Jurkat, Clone E6-1 (cell line): ENCODE measurements at regions not wholly inside any gene's neighbourhood (a gene's known extent, or its start where the extent isn't known, plus 50 kb on each side); places are given as distances from the start of the nearest gene placed in this dataset.
"Not testable (repeated sequence)": the region's sequence is repeated elsewhere in the genome, so short reads cannot be mapped to it uniquely, and the experiment has no call there.

Source experiments
- DNase-seq: peaks from one replicate; pipeline ENCODE4 v3.0.0-alpha.2; 2011; ENCODE audit warnings: low read depth, low spot score
- H3K4me3 ChIP-seq: 2 replicates; pipeline ENCODE4 v1.5.1; 2011; ENCODE audit warnings: mild to moderate bottlenecking, low read length, control low read depth, moderate library complexity

GRCh38 chr5:50343715-50344114, 97.4 kb downstream of the EMB start:
- H3K4me3 ChIP-seq = no peak overlapping the region
- DNase-seq = no peak

GRCh38 chr5:50340757-50341156, 100.3 kb downstream of the EMB start:
- H3K4me3 ChIP-seq = no peak overlapping the region
- DNase-seq = no peak

- not testable (repeated sequence) for H3K4me3 ChIP-seq, DNase-seq
These were observed 110.5 kb downstream of the EMB start for GRCh38 chr5:50330633-50331032.

GRCh38 chr5:50328193-50328729, 112.8 kb downstream of the EMB start:
- H3K4me3 ChIP-seq = no peak overlapping the region
- DNase-seq = no peak

GRCh38 chr5:50325237-50325832, 115.8 kb downstream of the EMB start:
- DNase-seq = peak; percentile 59
- H3K4me3 ChIP-seq = no peak overlapping the region

GRCh38 chr5:50320131-50320749, 120.8 kb downstream of the EMB start:
- H3K4me3 ChIP-seq = no peak overlapping the region
- peak; percentile 44 for DNase-seq

GRCh38 chr5:50318220-50318619, 122.9 kb downstream of the EMB start:
- no peak overlapping the region for H3K4me3 ChIP-seq
- DNase-seq = no peak

- not testable (repeated sequence) for H3K4me3 ChIP-seq, DNase-seq
These were observed 134.6 kb downstream of the EMB start for GRCh38 chr5:50306488-50306887.

- no peak overlapping the region for H3K4me3 ChIP-seq
- no peak for DNase-seq
These were observed 138.1 kb downstream of the EMB start for GRCh38 chr5:50302815-50303490.

- no peak for DNase-seq
- no peak overlapping the region for H3K4me3 ChIP-seq
These were observed 139.3 kb downstream of the EMB start for GRCh38 chr5:50301756-50302155.

GRCh38 chr5:50300878-50301277, 140.2 kb downstream of the EMB start:
- DNase-seq = no peak
- H3K4me3 ChIP-seq = no peak overlapping the region

GRCh38 chr5:50299896-50300295, 141.2 kb downstream of the EMB start:
- no peak overlapping the region for H3K4me3 ChIP-seq
- no peak for DNase-seq

- no peak for DNase-seq
- H3K4me3 ChIP-seq = no peak overlapping the region
These were observed 148.2 kb downstream of the EMB start for GRCh38 chr5:50292735-50293394.

GRCh38 chr5:50280461-50280860, 160.6 kb downstream of the EMB start:
- H3K4me3 ChIP-seq, DNase-seq: not testable (repeated sequence)
